ENCODE measurements at regions not wholly inside any gene's neighbourhood (a gene's known extent, or its start where the extent isn't known, plus 50 kb on each side); places are given as distances from the start of the nearest gene placed in this dataset.

GRCh38 chr15:61299075-61299763 is 70.1 kb upstream of the RORA start:
- DNase-seq (ENCODE audit: extremely low spot score, unreplicated experiment), result no peak
- H3K27me3 Mint-ChIP-seq, result peaks cover 3% of the 10 kb centered on the region
- H3K4me3 Mint-ChIP-seq, result no peak overlapping the region
- no peak for TF ChIP-seq CTCF (conservative IDR thresholded peaks at IDR 0.05)
- H3K36me3 Mint-ChIP-seq, result no peaks in the 10 kb centered on the region
- H3K27ac Mint-ChIP-seq, result no peak overlapping the region
- H3K9me3 Mint-ChIP-seq, result no peaks in the 10 kb centered on the region
- H3K4me1 Mint-ChIP-seq (ENCODE audit: unreplicated experiment), result no peaks in the 10 kb centered on the region

GRCh38 chr15:61295239-61295638 is 66.1 kb upstream of the RORA start:
- peaks cover 5% of the 10 kb centered on the region for H3K9me3 Mint-ChIP-seq
- H3K27me3 Mint-ChIP-seq, result peaks cover 3% of the 10 kb centered on the region
- H3K4me3 Mint-ChIP-seq, result no peak overlapping the region
- H3K4me1 Mint-ChIP-seq (ENCODE audit: unreplicated experiment), result no peaks in the 10 kb centered on the region
- no peaks in the 10 kb centered on the region for H3K36me3 Mint-ChIP-seq
- no peak for DNase-seq (ENCODE audit: extremely low spot score, unreplicated experiment)
- no peak for TF ChIP-seq CTCF (conservative IDR thresholded peaks at IDR 0.05)
- no peak overlapping the region for H3K27ac Mint-ChIP-seq

- Mint-ChIP-seq H3K27ac (no peak overlapping the region), H3K36me3 (no peaks in the 10 kb centered on the region), H3K4me3 (no peak overlapping the region), H3K27me3 (peaks cover 14% of the 10 kb centered on the region), H3K9me3 (peaks cover 2% of the 10 kb centered on the region), H3K4me1 (ENCODE audit: unreplicated experiment) (no peaks in the 10 kb centered on the region)
- DNase-seq (ENCODE audit: extremely low spot score, unreplicated experiment), result no peak
- TF ChIP-seq CTCF (conservative IDR thresholded peaks at IDR 0.05), result no peak
Observed at GRCh38 chr15:61282661-61283060, 53.6 kb upstream of the RORA start.

- H3K27me3 Mint-ChIP-seq, result peaks cover 14% of the 10 kb centered on the region
- H3K27ac Mint-ChIP-seq, result no peak overlapping the region
- TF ChIP-seq CTCF (conservative IDR thresholded peaks at IDR 0.05), result no peak
- no peaks in the 10 kb centered on the region for H3K4me1 Mint-ChIP-seq (ENCODE audit: unreplicated experiment)
- no peak for DNase-seq (ENCODE audit: extremely low spot score, unreplicated experiment)
- no peak overlapping the region for H3K4me3 Mint-ChIP-seq
- H3K36me3 Mint-ChIP-seq, result no peaks in the 10 kb centered on the region
- no peaks in the 10 kb centered on the region for H3K9me3 Mint-ChIP-seq
Observed at GRCh38 chr15:61281328-61281727, 52.2 kb upstream of the RORA start.
